GM12875 (cell line): ENCODE measurements at regions not wholly inside any gene's neighbourhood (a gene's known extent, or its start where the extent isn't known, plus 50 kb on each side); places are given as distances from the start of the nearest gene placed in this dataset.
"Not testable (repeated sequence)": the region's sequence is repeated elsewhere in the genome, so short reads cannot be mapped to it uniquely, and the experiment has no call there.

Source experiments
- H3K4me3 ChIP-seq: one replicate; pipeline ENCODE4 v1.5.1; 2011; ENCODE audit warnings: low read depth, low read length, control low read depth
- TF ChIP-seq, protein P1 (sequence below): IDR thresholded peaks from 2 replicates; pipeline ENCODE4 v1.5.1; 2011; ENCODE audit warnings: low read depth, mild to moderate bottlenecking, control low read depth, inconsistent platforms, low read length, moderate library complexity, borderline replicate concordance; ENCODE audit not compliant: insufficient read depth

- TF ChIP-seq, protein P1, sequence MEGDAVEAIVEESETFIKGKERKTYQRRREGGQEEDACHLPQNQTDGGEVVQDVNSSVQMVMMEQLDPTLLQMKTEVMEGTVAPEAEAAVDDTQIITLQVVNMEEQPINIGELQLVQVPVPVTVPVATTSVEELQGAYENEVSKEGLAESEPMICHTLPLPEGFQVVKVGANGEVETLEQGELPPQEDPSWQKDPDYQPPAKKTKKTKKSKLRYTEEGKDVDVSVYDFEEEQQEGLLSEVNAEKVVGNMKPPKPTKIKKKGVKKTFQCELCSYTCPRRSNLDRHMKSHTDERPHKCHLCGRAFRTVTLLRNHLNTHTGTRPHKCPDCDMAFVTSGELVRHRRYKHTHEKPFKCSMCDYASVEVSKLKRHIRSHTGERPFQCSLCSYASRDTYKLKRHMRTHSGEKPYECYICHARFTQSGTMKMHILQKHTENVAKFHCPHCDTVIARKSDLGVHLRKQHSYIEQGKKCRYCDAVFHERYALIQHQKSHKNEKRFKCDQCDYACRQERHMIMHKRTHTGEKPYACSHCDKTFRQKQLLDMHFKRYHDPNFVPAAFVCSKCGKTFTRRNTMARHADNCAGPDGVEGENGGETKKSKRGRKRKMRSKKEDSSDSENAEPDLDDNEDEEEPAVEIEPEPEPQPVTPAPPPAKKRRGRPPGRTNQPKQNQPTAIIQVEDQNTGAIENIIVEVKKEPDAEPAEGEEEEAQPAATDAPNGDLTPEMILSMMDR = no peak
Measured at GRCh38 chr6:168934660-168935627, 318.7 kb downstream of the THBS2 start.

GRCh38 chr6:168932171-168932570 is 321.5 kb downstream of the THBS2 start:
- H3K4me3 ChIP-seq = not testable (repeated sequence)

More at GRCh38 chr6:168934660-168935627, 318.7 kb downstream of the THBS2 start:
- H3K4me3 ChIP-seq = no peak overlapping the region

GRCh38 chr6:168931072-168931471 is 322.6 kb downstream of the THBS2 start:
- H3K4me3 ChIP-seq = not testable (repeated sequence)

GRCh38 chr6:168929871-168930450 is 323.7 kb downstream of the THBS2 start:
- H3K4me3 ChIP-seq = no peak overlapping the region
- TF ChIP-seq, protein P1 = no peak

GRCh38 chr6:168928012-168928411 is 325.6 kb downstream of the THBS2 start:
- H3K4me3 ChIP-seq = no peak overlapping the region
- TF ChIP-seq, protein P1 = no peak

DNA sequence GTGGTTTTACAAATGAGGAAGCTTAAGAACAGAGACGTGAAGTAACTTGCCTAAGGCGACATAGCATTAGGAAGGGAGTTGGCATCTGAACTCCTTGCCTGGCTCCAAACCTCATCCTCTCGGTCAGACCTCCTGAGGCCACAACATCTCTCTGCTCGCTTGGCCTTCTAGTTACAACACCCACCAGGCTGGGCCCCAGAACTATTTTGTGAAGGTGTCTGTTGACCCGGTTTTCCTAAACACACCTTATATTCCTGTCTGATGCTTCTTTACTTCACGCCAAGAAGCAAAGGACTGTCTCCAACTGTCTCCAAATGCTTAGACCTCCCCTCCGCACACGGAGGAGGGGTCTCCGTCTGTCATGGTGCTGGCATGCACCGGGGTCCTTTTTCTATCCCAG is 326.6 kb downstream of the THBS2 start:
- TF ChIP-seq, protein P1 = no peak

GRCh38 chr6:168926306-168926705 is 327.3 kb downstream of the THBS2 start:
- TF ChIP-seq, protein P1 = no peak
- H3K4me3 ChIP-seq = no peak overlapping the region

More for the DNA sequence above, 326.6 kb downstream of the THBS2 start:
- no peak overlapping the region for H3K4me3 ChIP-seq

- TF ChIP-seq, protein P1 = no peak
Measured at GRCh38 chr6:168925671-168926070, 328.0 kb downstream of the THBS2 start.

More at GRCh38 chr6:168925671-168926070, 328.0 kb downstream of the THBS2 start:
- no peak overlapping the region for H3K4me3 ChIP-seq
